ENCODE measurements at regions not wholly inside any gene's neighbourhood (a gene's known extent, or its start where the extent isn't known, plus 50 kb on each side); places are given as distances from the start of the nearest gene placed in this dataset.

- DNase-seq (ENCODE audit: low spot score) (no peak), ATAC-seq (ENCODE audit: low FRiP score) (no peak)
- no peak for TF ChIP-seq CTCF (IDR thresholded peaks at IDR 0.05)
These were observed 54.4 kb upstream of the SLCO4A1 start for GRCh38 chr20:62587757-62588402.

GRCh38 chr20:62588458-62589149 lies 53.7 kb upstream of the SLCO4A1 start:
- ATAC-seq (ENCODE audit: low FRiP score) (no peak), DNase-seq (ENCODE audit: low spot score) (no peak)
- TF ChIP-seq CTCF (IDR thresholded peaks at IDR 0.05) = no peak

GRCh38 chr20:62589150-62589498 lies 53.2 kb upstream of the SLCO4A1 start:
- TF ChIP-seq CTCF (IDR thresholded peaks at IDR 0.05) = no peak
- no peak for ATAC-seq (ENCODE audit: low FRiP score)
- no peak for DNase-seq (ENCODE audit: low spot score)

- ATAC-seq (ENCODE audit: low FRiP score) (no peak), DNase-seq (ENCODE audit: low spot score) (no peak)
- no peak for TF ChIP-seq CTCF (IDR thresholded peaks at IDR 0.05)
These were observed 52.6 kb upstream of the SLCO4A1 start for GRCh38 chr20:62589720-62590119.

GRCh38 chr20:62590309-62591121 lies 51.8 kb upstream of the SLCO4A1 start:
- DNase-seq (ENCODE audit: low spot score) = peak; percentile 51
- TF ChIP-seq CTCF (IDR thresholded peaks at IDR 0.05) = no peak
- peak; percentile 93 for ATAC-seq (ENCODE audit: low FRiP score)

- ATAC-seq (ENCODE audit: low FRiP score) (no peak), DNase-seq (ENCODE audit: low spot score) (no peak)
- no peak for TF ChIP-seq CTCF (IDR thresholded peaks at IDR 0.05)
These were observed 51.2 kb upstream of the SLCO4A1 start for GRCh38 chr20:62591122-62591468.
